SK-N-SH treated with all-trans-retinoic acid at 6 μM for 48 hours (cell line): ENCODE measurements at regions not wholly inside any gene's neighbourhood (a gene's known extent, or its start where the extent isn't known, plus 50 kb on each side); places are given as distances from the start of the nearest gene placed in this dataset.

Experiments used
- ATAC-seq: fragments of 200-7000 bp; cut with Tn5 transposase; 3 replicates; pipeline ENCODE4 v1.9.1; 2020; ENCODE audit warnings: mild to moderate bottlenecking, moderate library complexity
- BACH2 ChIP-seq: fragments of 250-450 bp; sonication (Bioruptor Pico); IDR thresholded peaks from 2 replicates; pipeline ENCODE4 v1.9.0; 2021; ENCODE audit warnings: mild to moderate bottlenecking, borderline replicate concordance
- CSDC2 ChIP-seq: fragments of 250-450 bp; sonication (Bioruptor Pico); IDR thresholded peaks from 2 replicates; pipeline ENCODE4 v1.5.0; 2020; ENCODE audit warnings: mild to moderate bottlenecking, moderate library complexity
- CSRNP3 ChIP-seq: fragments of 250-450 bp; sonication (Bioruptor Pico); IDR thresholded peaks from 2 replicates; pipeline ENCODE4 v1.5.1; 2021; ENCODE audit warnings: mild to moderate bottlenecking, moderate library complexity
- ESRRG ChIP-seq: fragments of 250-450 bp; sonication (Bioruptor Pico); IDR thresholded peaks from 2 replicates; pipeline ENCODE4 v1.6.1; 2021; ENCODE audit warnings: mild to moderate bottlenecking
- GLIS3 ChIP-seq: fragments of 250-450 bp; sonication (Bioruptor Pico); IDR thresholded peaks from 2 replicates; pipeline ENCODE4 v1.5.0; 2020; ENCODE audit warnings: mild to moderate bottlenecking, moderate library complexity
- OSR1 ChIP-seq: fragments of 250-450 bp; sonication (Bioruptor Pico); IDR thresholded peaks from 2 replicates; pipeline ENCODE4 v1.8.0; 2022; ENCODE audit warnings: moderate library complexity, mild to moderate bottlenecking, inconsistent platforms
- PPARA ChIP-seq: fragments of 250-450 bp; sonication (Bioruptor Pico); IDR thresholded peaks from 2 replicates; pipeline ENCODE4 v1.5.0; 2020; ENCODE audit warnings: mild to moderate bottlenecking, borderline replicate concordance
- RARB ChIP-seq: fragments of 250-450 bp; sonication (Bioruptor Pico); IDR thresholded peaks from 2 replicates; pipeline ENCODE4 v1.8.0; 2021; ENCODE audit warnings: mild to moderate bottlenecking, moderate library complexity
- SNAI2 ChIP-seq: fragments of 250-450 bp; sonication (Bioruptor Pico); IDR thresholded peaks from 2 replicates; pipeline ENCODE4 v1.5.0; 2020; ENCODE audit warnings: mild to moderate bottlenecking, moderate library complexity
- TCF4 ChIP-seq: fragments of 250-450 bp; sonication (Bioruptor Pico); IDR thresholded peaks from 2 replicates; pipeline ENCODE4 v1.8.0; 2021; ENCODE audit warnings: mild to moderate bottlenecking, moderate library complexity, borderline replicate concordance
- ZC3H10 ChIP-seq: fragments of 250-450 bp; sonication (Bioruptor Pico); IDR thresholded peaks from 2 replicates; pipeline ENCODE4 v1.5.1; 2021; ENCODE audit warnings: mild to moderate bottlenecking, moderate library complexity
- ZFP30 ChIP-seq: fragments of 450-650 bp; formaldehyde crosslinking; IDR thresholded peaks from 2 replicates; pipeline ENCODE4 v1.5.0; 2022; ENCODE audit warnings: mild to moderate bottlenecking, moderate library complexity
- ZNF565 ChIP-seq: fragments of 450-650 bp; formaldehyde crosslinking; conservative IDR thresholded peaks from 2 replicates; pipeline ENCODE4 v1.5.0; 2020; ENCODE audit warnings: low read depth, mild to moderate bottlenecking, moderate library complexity
- ZNF70 ChIP-seq: fragments of 450-650 bp; formaldehyde crosslinking; IDR thresholded peaks from 2 replicates; pipeline ENCODE4 v1.5.0; 2020; ENCODE audit warnings: mild to moderate bottlenecking, moderate library complexity
- ZNF8 ChIP-seq: fragments of 450-650 bp; formaldehyde crosslinking; IDR thresholded peaks from 2 replicates; pipeline ENCODE4 v1.5.0; 2020; ENCODE audit warnings: mild to moderate bottlenecking, moderate library complexity
- TF ChIP-seq, protein P1 (sequence below): fragments of 250-450 bp; sonication (Bioruptor Pico); IDR thresholded peaks from 2 replicates; pipeline ENCODE4 v1.5.1; 2020; ENCODE audit warnings: low read depth, mild to moderate bottlenecking, moderate library complexity
- TF ChIP-seq, protein P2 (sequence below): fragments of 250-450 bp; sonication (Bioruptor Pico); IDR thresholded peaks from 2 replicates; pipeline ENCODE4 v1.8.0; 2020; ENCODE audit warnings: mild to moderate bottlenecking, moderate library complexity, borderline replicate concordance
- TF ChIP-seq, protein P3 (sequence below): fragments of 250-450 bp; sonication (Bioruptor Pico); IDR thresholded peaks from 2 replicates; pipeline ENCODE4 v1.5.0; 2020; ENCODE audit warnings: mild to moderate bottlenecking, moderate library complexity

DNA sequence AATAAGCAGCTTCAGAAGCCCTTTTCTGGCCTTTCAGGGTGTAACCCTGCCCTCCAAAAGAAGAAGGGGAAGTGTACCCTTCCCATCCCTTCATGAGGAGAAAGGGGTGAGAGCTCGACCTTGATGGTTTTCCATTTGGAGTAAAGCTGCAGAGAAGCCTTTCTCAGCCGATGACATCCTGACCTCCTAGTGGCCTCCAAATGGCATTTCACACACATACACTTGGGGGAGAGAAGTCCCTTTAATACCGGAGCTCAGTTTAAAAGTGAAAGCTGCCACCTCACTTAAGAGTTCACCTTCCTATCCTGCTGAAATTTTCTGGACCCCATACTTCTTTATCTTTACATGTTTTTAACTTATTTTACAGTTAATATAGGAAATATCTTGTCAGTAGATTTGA, 716.7 kb downstream of the DCDC2C start:
- TF ChIP-seq, protein P1, sequence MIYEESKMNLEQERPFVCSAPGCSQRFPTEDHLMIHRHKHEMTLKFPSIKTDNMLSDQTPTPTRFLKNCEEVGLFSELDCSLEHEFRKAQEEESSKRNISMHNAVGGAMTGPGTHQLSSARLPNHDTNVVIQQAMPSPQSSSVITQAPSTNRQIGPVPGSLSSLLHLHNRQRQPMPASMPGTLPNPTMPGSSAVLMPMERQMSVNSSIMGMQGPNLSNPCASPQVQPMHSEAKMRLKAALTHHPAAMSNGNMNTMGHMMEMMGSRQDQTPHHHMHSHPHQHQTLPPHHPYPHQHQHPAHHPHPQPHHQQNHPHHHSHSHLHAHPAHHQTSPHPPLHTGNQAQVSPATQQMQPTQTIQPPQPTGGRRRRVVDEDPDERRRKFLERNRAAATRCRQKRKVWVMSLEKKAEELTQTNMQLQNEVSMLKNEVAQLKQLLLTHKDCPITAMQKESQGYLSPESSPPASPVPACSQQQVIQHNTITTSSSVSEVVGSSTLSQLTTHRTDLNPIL (CRISPR knock-in tag): no peak
- TF ChIP-seq, protein P2, sequence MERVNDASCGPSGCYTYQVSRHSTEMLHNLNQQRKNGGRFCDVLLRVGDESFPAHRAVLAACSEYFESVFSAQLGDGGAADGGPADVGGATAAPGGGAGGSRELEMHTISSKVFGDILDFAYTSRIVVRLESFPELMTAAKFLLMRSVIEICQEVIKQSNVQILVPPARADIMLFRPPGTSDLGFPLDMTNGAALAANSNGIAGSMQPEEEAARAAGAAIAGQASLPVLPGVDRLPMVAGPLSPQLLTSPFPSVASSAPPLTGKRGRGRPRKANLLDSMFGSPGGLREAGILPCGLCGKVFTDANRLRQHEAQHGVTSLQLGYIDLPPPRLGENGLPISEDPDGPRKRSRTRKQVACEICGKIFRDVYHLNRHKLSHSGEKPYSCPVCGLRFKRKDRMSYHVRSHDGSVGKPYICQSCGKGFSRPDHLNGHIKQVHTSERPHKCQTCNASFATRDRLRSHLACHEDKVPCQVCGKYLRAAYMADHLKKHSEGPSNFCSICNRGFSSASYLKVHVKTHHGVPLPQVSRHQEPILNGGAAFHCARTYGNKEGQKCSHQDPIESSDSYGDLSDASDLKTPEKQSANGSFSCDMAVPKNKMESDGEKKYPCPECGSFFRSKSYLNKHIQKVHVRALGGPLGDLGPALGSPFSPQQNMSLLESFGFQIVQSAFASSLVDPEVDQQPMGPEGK (CRISPR knock-in tag): no peak
- TF ChIP-seq ZNF565 (CRISPR knock-in tag) (no peak), OSR1 (CRISPR knock-in tag) (no peak), ESRRG (CRISPR knock-in tag) (no peak), ZC3H10 (CRISPR knock-in tag) (no peak), CSDC2 (CRISPR knock-in tag) (no peak), PPARA (CRISPR knock-in tag) (no peak), SNAI2 (CRISPR knock-in tag) (no peak)
- no peak for ATAC-seq

DNA sequence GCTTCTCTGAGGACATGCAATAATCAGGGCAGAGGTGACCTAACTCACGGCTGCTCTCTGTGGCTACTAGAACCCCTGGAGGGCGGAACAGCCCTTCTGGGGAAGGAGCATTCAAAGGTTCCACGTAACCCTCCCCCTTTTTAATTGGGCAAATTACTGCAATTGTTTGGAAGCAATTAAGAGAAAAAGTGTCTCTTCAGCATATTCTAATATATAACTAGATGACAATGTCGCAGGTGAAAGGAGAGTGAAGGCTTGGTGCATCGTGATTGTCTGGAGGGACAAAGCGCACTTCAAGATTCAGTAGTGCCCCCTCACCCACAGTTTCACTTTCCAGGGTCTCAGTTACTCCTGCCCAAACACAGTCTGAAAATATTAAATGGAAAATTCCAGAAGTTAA, 720.8 kb downstream of the DCDC2C start:
- ATAC-seq: no peak

More for the DNA sequence above, 720.8 kb downstream of the DCDC2C start:
- TF ChIP-seq BACH2 (CRISPR knock-in tag): no peak
- no peak for TF ChIP-seq ESRRG (CRISPR knock-in tag)
- TF ChIP-seq, protein P3, sequence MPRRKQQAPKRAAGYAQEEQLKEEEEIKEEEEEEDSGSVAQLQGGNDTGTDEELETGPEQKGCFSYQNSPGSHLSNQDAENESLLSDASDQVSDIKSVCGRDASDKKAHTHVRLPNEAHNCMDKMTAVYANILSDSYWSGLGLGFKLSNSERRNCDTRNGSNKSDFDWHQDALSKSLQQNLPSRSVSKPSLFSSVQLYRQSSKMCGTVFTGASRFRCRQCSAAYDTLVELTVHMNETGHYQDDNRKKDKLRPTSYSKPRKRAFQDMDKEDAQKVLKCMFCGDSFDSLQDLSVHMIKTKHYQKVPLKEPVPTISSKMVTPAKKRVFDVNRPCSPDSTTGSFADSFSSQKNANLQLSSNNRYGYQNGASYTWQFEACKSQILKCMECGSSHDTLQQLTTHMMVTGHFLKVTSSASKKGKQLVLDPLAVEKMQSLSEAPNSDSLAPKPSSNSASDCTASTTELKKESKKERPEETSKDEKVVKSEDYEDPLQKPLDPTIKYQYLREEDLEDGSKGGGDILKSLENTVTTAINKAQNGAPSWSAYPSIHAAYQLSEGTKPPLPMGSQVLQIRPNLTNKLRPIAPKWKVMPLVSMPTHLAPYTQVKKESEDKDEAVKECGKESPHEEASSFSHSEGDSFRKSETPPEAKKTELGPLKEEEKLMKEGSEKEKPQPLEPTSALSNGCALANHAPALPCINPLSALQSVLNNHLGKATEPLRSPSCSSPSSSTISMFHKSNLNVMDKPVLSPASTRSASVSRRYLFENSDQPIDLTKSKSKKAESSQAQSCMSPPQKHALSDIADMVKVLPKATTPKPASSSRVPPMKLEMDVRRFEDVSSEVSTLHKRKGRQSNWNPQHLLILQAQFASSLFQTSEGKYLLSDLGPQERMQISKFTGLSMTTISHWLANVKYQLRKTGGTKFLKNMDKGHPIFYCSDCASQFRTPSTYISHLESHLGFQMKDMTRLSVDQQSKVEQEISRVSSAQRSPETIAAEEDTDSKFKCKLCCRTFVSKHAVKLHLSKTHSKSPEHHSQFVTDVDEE (CRISPR knock-in tag): no peak
- TF ChIP-seq, protein P1 (CRISPR knock-in tag): no peak
- TF ChIP-seq, protein P2 (CRISPR knock-in tag): no peak
- no peak for TF ChIP-seq GLIS3 (CRISPR knock-in tag)
- TF ChIP-seq ZNF70 (CRISPR knock-in tag): no peak
- no peak for TF ChIP-seq OSR1 (CRISPR knock-in tag)
- TF ChIP-seq PPARA (CRISPR knock-in tag): no peak
- TF ChIP-seq ZFP30 (CRISPR knock-in tag): no peak
- TF ChIP-seq CSRNP3 (CRISPR knock-in tag): no peak
- TF ChIP-seq RARB (CRISPR knock-in tag): no peak
- no peak for TF ChIP-seq TCF4 (CRISPR knock-in tag)
- TF ChIP-seq ZNF8 (CRISPR knock-in tag): no peak
